ENCODE measurements at regions not wholly inside any gene's neighbourhood (a gene's known extent, or its start where the extent isn't known, plus 50 kb on each side); places are given as distances from the start of the nearest gene placed in this dataset.

DNA sequence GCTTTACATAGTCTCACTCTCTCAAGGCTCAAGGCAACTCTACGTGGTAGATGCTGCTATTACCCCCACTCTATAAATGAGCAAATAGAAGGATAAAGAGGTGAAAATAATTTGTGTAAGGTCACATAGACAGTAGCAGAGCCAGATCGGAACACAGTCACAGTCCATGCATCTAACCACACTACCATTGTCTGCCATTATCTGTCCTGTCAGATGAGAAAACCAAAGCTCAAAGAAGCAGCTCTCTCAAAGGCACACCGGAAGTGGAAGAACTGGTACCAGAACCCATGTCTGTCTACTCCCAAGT is 134.4 kb upstream of the NUDT4 start:
- TF ChIP-seq TAF1 (IDR thresholded peaks at IDR 0.05; ENCODE audit: low read depth) (no peak), EZH2 (IDR thresholded peaks at IDR 0.05; ENCODE audit: borderline replicate concordance, insufficient read depth, low read length, poor library complexity, severe bottlenecking) (no peak)
- TF ChIP-seq, protein P1, sequence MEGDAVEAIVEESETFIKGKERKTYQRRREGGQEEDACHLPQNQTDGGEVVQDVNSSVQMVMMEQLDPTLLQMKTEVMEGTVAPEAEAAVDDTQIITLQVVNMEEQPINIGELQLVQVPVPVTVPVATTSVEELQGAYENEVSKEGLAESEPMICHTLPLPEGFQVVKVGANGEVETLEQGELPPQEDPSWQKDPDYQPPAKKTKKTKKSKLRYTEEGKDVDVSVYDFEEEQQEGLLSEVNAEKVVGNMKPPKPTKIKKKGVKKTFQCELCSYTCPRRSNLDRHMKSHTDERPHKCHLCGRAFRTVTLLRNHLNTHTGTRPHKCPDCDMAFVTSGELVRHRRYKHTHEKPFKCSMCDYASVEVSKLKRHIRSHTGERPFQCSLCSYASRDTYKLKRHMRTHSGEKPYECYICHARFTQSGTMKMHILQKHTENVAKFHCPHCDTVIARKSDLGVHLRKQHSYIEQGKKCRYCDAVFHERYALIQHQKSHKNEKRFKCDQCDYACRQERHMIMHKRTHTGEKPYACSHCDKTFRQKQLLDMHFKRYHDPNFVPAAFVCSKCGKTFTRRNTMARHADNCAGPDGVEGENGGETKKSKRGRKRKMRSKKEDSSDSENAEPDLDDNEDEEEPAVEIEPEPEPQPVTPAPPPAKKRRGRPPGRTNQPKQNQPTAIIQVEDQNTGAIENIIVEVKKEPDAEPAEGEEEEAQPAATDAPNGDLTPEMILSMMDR (IDR thresholded peaks at IDR 0.05; ENCODE audit: poor library complexity, severe bottlenecking), result no peak

All from neural cell (in vitro differentiated cells).